RWPE1 (cell line): ENCODE measurements at regions not wholly inside any gene's neighbourhood (a gene's known extent, or its start where the extent isn't known, plus 50 kb on each side); places are given as distances from the start of the nearest gene placed in this dataset.

ENCODE experiments used
- CTCF ChIA-PET: fragments of 350-600 bp; sonication (Branson Sonifier 250); formaldehyde crosslinking; extraction: SDS; loops from one replicate; lab custom pipeline; 2021; lab: Yijun Ruan, JAX
- POLR2A ChIA-PET: fragments of 400-600 bp; formaldehyde crosslinking; extraction: SDS; loops from one replicate; lab custom pipeline; 2020; ENCODE audit warnings: antibody characterized with exemption; ENCODE audit not compliant: low non-redundant PET; lab: Yijun Ruan, JAX
- DNase-seq: peaks from one replicate; pipeline ENCODE4 v3.0.0; 2012; ENCODE audit warnings: low spot score
- H3K27ac ChIP-seq: fragments of 450-650 bp; 2 replicates; pipeline ENCODE4 v1.5.1; 2017
- CTCF ChIP-seq: fragments of 450-650 bp; conservative IDR thresholded peaks from 2 replicates; pipeline ENCODE4 v1.5.1; 2017; ENCODE audit warnings: low read depth, mild to moderate bottlenecking

DNA sequence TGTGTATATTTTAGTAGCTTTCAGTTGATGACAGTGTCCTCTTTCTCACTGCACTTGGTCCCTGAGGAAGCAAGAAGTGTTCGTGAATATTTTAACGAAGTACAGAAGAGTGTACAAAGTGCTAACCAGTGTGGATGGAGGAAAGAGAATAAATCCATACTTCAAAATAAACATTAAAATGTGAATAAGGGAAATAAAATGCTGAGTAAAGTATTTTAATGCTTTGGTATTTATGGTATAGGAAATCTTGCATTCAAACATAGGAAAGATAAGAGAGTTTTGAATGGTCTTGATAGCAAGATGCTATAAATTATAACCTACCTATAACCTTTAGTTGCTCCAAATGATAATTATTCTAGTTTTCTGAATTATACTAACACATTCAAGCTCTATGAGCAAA is 493.4 kb upstream of the EYS start:
- no peak for TF ChIP-seq CTCF
- no peak overlapping the region for H3K27ac ChIP-seq
- ChIA-PET POLR2A (no interaction called here), CTCF (no interaction called here)
- no peak for DNase-seq

DNA sequence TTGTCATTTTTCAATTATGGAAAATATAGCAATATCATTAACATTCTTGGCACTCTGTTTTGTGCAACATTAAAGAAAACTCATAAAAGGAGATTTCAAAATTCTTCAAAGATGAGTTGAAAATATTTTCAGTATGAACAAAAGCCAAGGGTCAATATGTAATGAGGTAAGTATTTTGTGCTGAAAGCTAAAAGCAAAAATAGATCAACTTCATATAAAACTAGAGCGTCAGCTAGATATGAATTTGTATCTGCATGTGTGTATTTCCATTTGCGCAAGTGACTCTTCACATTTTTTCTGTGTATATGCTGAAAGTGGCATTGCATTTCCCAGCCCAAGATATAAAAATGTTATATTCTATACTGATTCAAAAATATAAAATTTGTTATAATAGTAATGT is 492.1 kb upstream of the EYS start:
- ChIA-PET CTCF (no interaction called here), POLR2A (no interaction called here)
- TF ChIP-seq CTCF: no peak
- no peak for DNase-seq
- H3K27ac ChIP-seq: no peak overlapping the region

DNA sequence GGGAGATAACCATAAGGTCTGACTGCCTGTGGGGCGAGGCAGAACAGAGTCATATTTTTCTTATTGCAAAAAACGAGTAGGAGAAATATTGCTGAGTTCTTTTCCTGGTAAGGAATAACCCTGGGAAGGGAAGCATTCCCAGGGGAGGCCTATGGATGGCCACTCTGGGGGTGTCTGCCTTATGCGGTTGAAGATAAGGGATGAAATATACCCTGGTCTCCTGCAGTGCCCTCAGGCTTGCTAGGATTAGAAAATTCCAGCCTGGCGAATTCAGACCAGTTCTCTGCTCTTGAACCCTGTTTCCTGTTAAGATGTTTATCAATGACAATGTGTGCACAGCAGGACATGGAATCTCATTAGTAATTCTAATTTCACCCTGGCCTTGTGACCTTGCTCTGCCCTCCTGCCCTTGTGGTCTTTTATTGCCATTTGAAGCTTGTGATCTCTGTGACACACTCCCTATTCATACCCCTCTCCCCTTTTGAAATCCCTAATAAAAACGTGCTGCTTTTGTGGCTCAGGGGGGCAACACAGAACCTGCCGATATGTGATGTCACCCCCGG is 491.1 kb upstream of the EYS start:
- no peak overlapping the region for H3K27ac ChIP-seq
- no peak for DNase-seq
- ChIA-PET POLR2A (no interaction called here), CTCF (no interaction called here)
- no peak for TF ChIP-seq CTCF

GRCh38 chr6:66190858-66191257 is 483.8 kb upstream of the EYS start:
- no peak overlapping the region for H3K27ac ChIP-seq
- ChIA-PET CTCF (no interaction called here), POLR2A (no interaction called here)
- TF ChIP-seq CTCF: no peak
- DNase-seq: no peak

GRCh38 chr6:66189915-66190314 is 482.9 kb upstream of the EYS start:
- POLR2A ChIA-PET: no interaction called here
- no peak for TF ChIP-seq CTCF
- no peak overlapping the region for H3K27ac ChIP-seq
- CTCF ChIA-PET: no interaction called here
- DNase-seq: no peak

- no peak overlapping the region for H3K27ac ChIP-seq
- no peak for TF ChIP-seq CTCF
- DNase-seq: no peak
- CTCF ChIA-PET: no interaction called here
- POLR2A ChIA-PET: no interaction called here
These were observed 479.7 kb upstream of the EYS start for GRCh38 chr6:66186756-66187155.

DNA sequence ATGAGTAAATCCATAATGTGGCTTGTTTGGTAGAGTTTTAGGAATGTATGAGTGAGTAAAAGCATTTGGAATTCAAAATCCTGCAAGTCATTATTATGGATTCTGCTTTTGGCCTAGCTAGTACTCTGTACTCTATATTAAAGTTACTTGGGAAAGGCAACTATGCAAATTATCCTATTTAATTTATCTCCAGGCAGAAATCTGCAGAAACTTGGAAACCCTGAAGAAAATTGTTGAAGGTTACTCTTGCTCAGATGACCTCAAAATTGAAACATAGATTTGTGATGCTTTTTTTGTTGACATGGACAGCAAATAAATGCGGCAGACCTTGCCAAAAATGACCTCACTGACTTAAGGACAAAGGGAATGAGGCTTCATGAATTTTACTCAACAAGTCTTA is 477.1 kb upstream of the EYS start:
- ChIA-PET CTCF (no interaction called here), POLR2A (no interaction called here)
- DNase-seq: no peak
- no peak overlapping the region for H3K27ac ChIP-seq
- TF ChIP-seq CTCF: no peak
